B cell (primary cell): ENCODE measurements at regions not wholly inside any gene's neighbourhood (a gene's known extent, or its start where the extent isn't known, plus 50 kb on each side); places are given as distances from the start of the nearest gene placed in this dataset.

Experiments
- ATAC-seq: fragments of 200-7000 bp; cut with Tn5 transposase; one replicate; pipeline ENCODE4 v1.10.0; 2021; ENCODE audit warnings: low read depth, mild to moderate bottlenecking, moderate number of reproducible peaks, moderate library complexity
- CTCF ChIA-PET: fragments of 350-600 bp; sonication (Branson Sonifier 250); formaldehyde crosslinking; loops from one replicate; lab custom pipeline; 2021; ENCODE audit warnings: antibody characterized with exemption, inconsistent platforms; lab: Charles Lee
- POLR2A ChIA-PET: fragments of 350-600 bp; sonication (Branson Sonifier 250); formaldehyde crosslinking; loops from one replicate; lab custom pipeline; 2021; ENCODE audit warnings: antibody characterized with exemption; lab: Charles Lee
- DNase-seq: peaks from one replicate; pipeline ENCODE4 v3.0.0; 2013
- H2AFZ ChIP-seq: 2 replicates; pipeline ENCODE4 v1.6.1; 2012; ENCODE audit warnings: mild to moderate bottlenecking, low read depth, low read length; ENCODE audit not compliant: insufficient read depth, poor library complexity, severe bottlenecking
- H3K27ac ChIP-seq, 2 donors: 1 replicate in 1 of 2; 2 replicates in 1 of 2; pipeline ENCODE4 v1.5.1; 2012 to 2013; ENCODE audit warnings: low read length in 2 of 2, mild to moderate bottlenecking in 2 of 2, moderate library complexity in 1 of 2
- H3K27me3 ChIP-seq, 4 experiments: fragments of 200-600 bp in 1 of 4; sonication (generic) in 1 of 4; replicated peaks in 1 of 4; 1 replicate in 2 of 4; 2 replicates in 2 of 4; pipeline versions ENCODE4 v1.6.1 to v1.7.0; 2013 to 2016; ENCODE audit warnings: low read length in 3 of 4, mild to moderate bottlenecking in 2 of 4, mixed read lengths in 1 of 4, moderate library complexity in 1 of 4; ENCODE audit not compliant: insufficient read depth in 4 of 4, control insufficient read depth in 3 of 4; ENCODE audit errors: control extremely low read depth in 1 of 4
- H3K36me3 ChIP-seq, 2 experiments: replicated peaks in 1 of 2; 1 replicate in 1 of 2; 2 replicates in 1 of 2; pipeline versions ENCODE4 v1.6.1 to v1.7.1; 2013; ENCODE audit warnings: low read length in 1 of 2; ENCODE audit not compliant: insufficient read depth in 2 of 2, control insufficient read depth in 1 of 2; ENCODE audit errors: control extremely low read depth in 1 of 2, extremely low read depth in 1 of 2
- H3K4me1 ChIP-seq, 2 donors: fragments of 200-600 bp in 1 of 2; sonication (generic) in 1 of 2; 1 replicate in 1 of 2; 2 replicates in 1 of 2; pipeline versions ENCODE4 v1.5.1 to v1.6.1; 2013 to 2017; ENCODE audit warnings: low read length in 2 of 2; ENCODE audit not compliant: control insufficient read depth in 2 of 2, insufficient read depth in 2 of 2
- H3K4me2 ChIP-seq: replicated peaks from 2 replicates; pipeline ENCODE3; 2012; ENCODE audit warnings: mild to moderate bottlenecking, low read depth, low read length; ENCODE audit not compliant: poor library complexity, severe bottlenecking
- H3K4me3 ChIP-seq, 5 experiments: fragments of 200-600 bp in 1 of 5; sonication (generic) in 1 of 5; 1 replicate in 3 of 5; 2 replicates in 2 of 5; pipeline versions ENCODE4 v1.5.1 to v1.7.0; 2011 to 2016; ENCODE audit warnings: low read length in 4 of 5, mild to moderate bottlenecking in 4 of 5, low read depth in 2 of 5, control low read depth in 1 of 5, moderate library complexity in 1 of 5; ENCODE audit not compliant: insufficient read depth in 1 of 5; ENCODE audit errors: control extremely low read depth in 1 of 5, extremely low read depth in 1 of 5
- H3K79me2 ChIP-seq: fragments of 200-600 bp; sonication (generic); one replicate; pipeline ENCODE4 v1.6.0; 2016; ENCODE audit warnings: low read length; ENCODE audit not compliant: control insufficient read depth, insufficient read depth
- H3K9ac ChIP-seq: fragments of 200-600 bp; sonication (generic); 2 replicates; pipeline ENCODE4 v1.6.1; 2017; ENCODE audit warnings: mild to moderate bottlenecking, low read length, moderate library complexity
- H3K9me3 ChIP-seq, 3 donors: one replicate each; pipeline versions ENCODE4 v1.6.1 to v1.7.1; 2013; ENCODE audit warnings: low read length in 2 of 3; ENCODE audit not compliant: control insufficient read depth in 2 of 3, insufficient read depth in 1 of 3; ENCODE audit errors: control extremely low read depth in 1 of 3
- H4K20me1 ChIP-seq: 2 replicates; pipeline ENCODE4 v1.6.0; 2012; ENCODE audit warnings: mild to moderate bottlenecking, low read length; ENCODE audit not compliant: insufficient read depth, control insufficient read depth, poor library complexity, severe bottlenecking
- H3K27ac Mint-ChIP-seq: one replicate; pipeline ENCODE4 v1.8.0; 2021; ENCODE audit warnings: mixed read lengths
- H3K27me3 Mint-ChIP-seq: one replicate; pipeline ENCODE4 v1.8.0; 2021; ENCODE audit warnings: mixed read lengths
- H3K4me1 Mint-ChIP-seq: one replicate; pipeline ENCODE4 v1.8.0; 2021; ENCODE audit warnings: mixed read lengths
- H3K4me3 Mint-ChIP-seq: one replicate; pipeline ENCODE4 v1.8.0; 2021; ENCODE audit warnings: mixed read lengths
- H3K9me3 Mint-ChIP-seq: one replicate; pipeline ENCODE4 v1.8.0; 2022; ENCODE audit warnings: mixed read lengths; ENCODE audit not compliant: insufficient read depth
- CTCF ChIP-seq: fragments of 200-600 bp; IDR thresholded peaks from one replicate; pipeline ENCODE4 v1.8.0; 2022; ENCODE audit warnings: antibody characterized with exemption, mild to moderate bottlenecking
- EZH2 ChIP-seq: IDR thresholded peaks from 2 replicates; pipeline ENCODE4 v1.6.1; 2012; ENCODE audit warnings: borderline replicate concordance, low read depth, mild to moderate bottlenecking, moderate library complexity, low read length; ENCODE audit not compliant: insufficient read depth, poor library complexity, severe bottlenecking
- WGBS: methylation state at CpG from one replicate; pipeline ENCODE4 v1.1.5; 2013; ENCODE audit warnings: missing lambda C conversion rate; ENCODE audit not compliant: insufficient coverage; 5-methylcytosine and 5-hydroxymethylcytosine counted together
- intact Hi-C: fragments of 100-400 bp; cut with micrococcal nuclease; formaldehyde crosslinking; loops from one replicate; pipeline ENCODE4 v1.10.0; 2022

DNA sequence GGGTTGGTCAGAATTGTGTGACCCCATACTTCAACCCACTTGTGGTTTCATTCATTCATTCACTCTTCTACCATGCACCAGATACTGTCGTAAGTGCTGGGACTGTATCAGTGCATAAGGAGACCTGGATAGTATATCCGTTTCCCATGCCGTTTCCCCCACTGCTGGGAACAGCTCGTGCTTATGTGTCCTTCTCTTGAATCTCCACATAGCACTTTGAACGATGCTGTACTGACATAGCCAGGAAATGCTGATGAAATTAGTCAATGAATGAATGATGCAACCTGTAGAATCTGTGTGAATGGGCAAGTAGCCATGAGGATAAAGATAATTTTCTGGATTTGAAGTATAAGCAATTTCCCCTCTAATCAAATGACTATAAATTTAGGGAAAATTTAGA, 276.1 kb downstream of the BCL2 start:
- Histone ChIP-seq H3K27ac (no peak overlapping the region), H3K4me1 (peaks cover 16 to 18% of the 10 kb centered on the region in 2 donors), H2AFZ (no peak overlapping the region), H3K9me3 (peaks cover 0 to 3% (median 0%) of the 10 kb centered on the region in 3 donors), H3K79me2 (no peaks in the 10 kb centered on the region), H3K27me3 (no peaks in the 10 kb centered on the region), H4K20me1 (no peaks in the 10 kb centered on the region), H3K4me2 (no peak overlapping the region), H3K36me3 (no peaks in the 10 kb centered on the region), H3K9ac (no peak overlapping the region), H3K4me3 (no peak overlapping the region)
- WGBS: no CpG with 5 or more reads among the region's 5 CpGs
- Mint-ChIP-seq H3K27me3 (peaks cover 3% of the 10 kb centered on the region), H3K4me3 (no peak overlapping the region), H3K9me3 (no peaks in the 10 kb centered on the region), H3K4me1 (peaks cover 18% of the 10 kb centered on the region), H3K27ac (no peak overlapping the region)
- CTCF ChIA-PET: interaction anchor here (1.9 kb wide), 1 partner anchor 27 kb away, joined by 8 read pairs; no protein-coding TSS in a partner anchor
- no peak for TF ChIP-seq CTCF
- TF ChIP-seq EZH2: no peak
- no peak for ATAC-seq
- intact Hi-C loops: no loop called here
- POLR2A ChIA-PET: no interaction called here
- DNase-seq: no peak

- TF ChIP-seq EZH2 (no peak), CTCF (no peak)
- peaks cover 0 to 3% (median 0%) of the 10 kb centered on the region in 3 donors for H3K9me3 ChIP-seq
- no peak overlapping the region for H3K9ac ChIP-seq
- DNase-seq (no peak), ATAC-seq (no peak)
- H4K20me1 ChIP-seq: no peaks in the 10 kb centered on the region
- ChIA-PET POLR2A (no interaction called here), CTCF (interaction anchor here (1.1 kb wide), 1 partner anchor 26 kb away, joined by 5 read pairs; no protein-coding TSS in a partner anchor)
- H3K4me3 ChIP-seq: no peak overlapping the region
- no peaks in the 10 kb centered on the region for H3K27me3 ChIP-seq
- no peak overlapping the region for H2AFZ ChIP-seq
- peaks cover 3% of the 10 kb centered on the region for H3K27me3 Mint-ChIP-seq
- intact Hi-C loops: no loop called here
- no peak overlapping the region for H3K27ac ChIP-seq
- no peak overlapping the region for H3K27ac Mint-ChIP-seq
- peaks cover 16 to 18% of the 10 kb centered on the region in 2 donors for H3K4me1 ChIP-seq
- H3K79me2 ChIP-seq: no peaks in the 10 kb centered on the region
- H3K9me3 Mint-ChIP-seq: no peaks in the 10 kb centered on the region
- H3K4me3 Mint-ChIP-seq: no peak overlapping the region
- no peak overlapping the region for H3K4me2 ChIP-seq
- H3K4me1 Mint-ChIP-seq: peaks cover 18% of the 10 kb centered on the region
- no peaks in the 10 kb centered on the region for H3K36me3 ChIP-seq
Observed at GRCh38 chr18:63042351-63042750, 277.2 kb downstream of the BCL2 start.
